Esophagus squamous epithelium (tissue), 4 donors: ENCODE measurements at regions not wholly inside any gene's neighbourhood (a gene's known extent, or its start where the extent isn't known, plus 50 kb on each side); places are given as distances from the start of the nearest gene placed in this dataset.

Experiments used
- CTCF ChIP-seq, 6 experiments: fragments of 450-650 bp in 4 of 6; fragments of 200-600 bp in 2 of 6; sonication (generic) in 2 of 6; IDR thresholded peaks; one replicate each; pipeline ENCODE4 v1.5.1; 2016 to 2019; ENCODE audit warnings: antibody characterized with exemption in 6 of 6, mild to moderate bottlenecking in 4 of 6, moderate library complexity in 4 of 6
- POLR2A ChIP-seq, 4 donors: fragments of 450-650 bp; IDR thresholded peaks; one replicate each; pipeline ENCODE4 v1.6.1; 2017; ENCODE audit warnings: antibody characterized with exemption in 4 of 4, mild to moderate bottlenecking in 4 of 4, moderate library complexity in 3 of 4

GRCh38 chr7:16068183-16068582 lies 353.2 kb downstream of the CRPPA start:
- TF ChIP-seq CTCF (IDR thresholded peaks at IDR 0.05) (no peak), POLR2A (IDR thresholded peaks at IDR 0.05) (no peak)
